Dermis microvascular lymphatic vessel endothelial cell (primary cell): ENCODE measurements at regions not wholly inside any gene's neighbourhood (a gene's known extent, or its start where the extent isn't known, plus 50 kb on each side); places are given as distances from the start of the nearest gene placed in this dataset.
"Not testable (repeated sequence)": the region's sequence is repeated elsewhere in the genome, so short reads cannot be mapped to it uniquely, and the experiment has no call there.

Experiments
- DNase-seq, 2 donors: peaks; one replicate each; pipeline versions ENCODE4 v3.0.0 to v3.0.0-alpha.2; 2010; ENCODE audit warnings: low read depth in 2 of 2

DNA sequence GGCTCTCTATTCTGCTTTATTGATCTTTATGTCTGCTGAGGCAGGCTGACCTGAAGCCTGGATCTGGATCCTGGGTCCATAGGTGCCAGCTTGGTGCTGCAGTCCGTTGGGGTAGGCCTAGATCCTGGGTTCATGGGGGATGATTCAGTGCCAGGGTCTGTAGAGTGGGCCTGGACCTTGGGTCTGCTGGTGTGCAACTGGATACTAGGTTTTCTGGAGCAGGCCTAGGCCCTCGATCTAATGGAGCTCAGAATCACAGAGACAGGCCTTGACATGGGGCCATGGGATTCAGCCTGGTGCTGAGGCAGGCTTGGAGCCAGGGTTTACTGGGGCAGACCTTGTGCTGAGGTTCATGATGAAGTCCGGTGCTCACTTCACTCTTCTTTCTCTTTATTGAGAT is 358.6 kb downstream of the TEX13C start:
- no peak for DNase-seq

DNA sequence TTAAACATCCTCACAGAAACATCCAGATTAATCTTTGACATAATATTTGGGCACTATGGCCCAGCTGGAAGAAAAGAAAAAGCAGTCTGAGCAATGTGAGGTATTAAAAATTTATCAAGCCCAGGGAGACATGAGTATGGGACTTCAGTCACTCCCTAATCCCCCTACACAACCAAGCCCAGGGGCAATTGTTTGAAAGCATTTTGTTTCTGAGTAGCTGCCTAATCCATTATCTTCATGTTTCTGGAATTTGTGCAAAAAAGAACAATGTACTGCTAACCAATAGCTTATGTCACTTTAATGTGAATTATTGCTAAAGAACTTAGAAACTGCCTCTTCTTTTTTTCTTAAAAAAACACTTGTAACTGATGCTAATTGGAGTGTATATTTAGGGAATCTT is 360.7 kb downstream of the TEX13C start:
- DNase-seq, result no peak

DNA sequence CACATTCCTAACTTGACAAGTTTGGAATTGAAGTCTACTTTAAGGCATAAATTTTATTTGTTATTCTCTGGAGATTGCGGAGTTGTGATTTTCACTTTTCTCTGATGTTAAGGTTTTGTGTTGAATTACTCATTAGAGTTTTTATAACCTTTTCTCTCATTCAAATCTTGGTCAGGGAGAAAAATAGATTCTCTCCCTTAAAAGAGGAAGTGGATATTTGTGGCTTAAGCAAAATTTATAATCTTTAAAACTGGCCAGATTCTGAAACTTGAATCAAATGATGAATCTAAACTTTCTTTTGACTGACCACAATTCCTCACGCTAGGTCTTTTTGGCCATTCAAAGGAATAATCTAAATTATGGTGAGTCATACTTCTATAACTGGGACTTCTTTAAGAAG is 361.4 kb downstream of the TEX13C start:
- no peak for DNase-seq

DNA sequence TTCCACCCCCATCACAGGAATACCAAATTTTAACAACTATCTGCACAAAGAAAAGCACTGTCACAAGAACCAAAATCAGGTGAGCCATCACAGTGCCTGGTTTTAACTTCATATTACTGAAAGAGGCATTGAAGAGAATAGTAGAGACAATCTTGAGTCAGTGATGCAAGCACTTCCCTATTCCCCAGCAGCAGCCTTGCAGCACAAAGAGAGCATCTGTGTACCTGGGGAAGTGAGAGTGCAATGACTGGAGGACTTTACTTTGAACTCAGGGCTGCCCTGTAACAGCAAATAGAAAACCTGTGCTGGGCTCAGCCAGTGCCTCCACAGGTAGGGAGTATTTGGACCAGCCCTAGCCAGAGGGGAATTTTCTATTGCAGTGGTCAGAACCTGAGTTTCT is 361.8 kb downstream of the TEX13C start:
- no peak for DNase-seq

DNA sequence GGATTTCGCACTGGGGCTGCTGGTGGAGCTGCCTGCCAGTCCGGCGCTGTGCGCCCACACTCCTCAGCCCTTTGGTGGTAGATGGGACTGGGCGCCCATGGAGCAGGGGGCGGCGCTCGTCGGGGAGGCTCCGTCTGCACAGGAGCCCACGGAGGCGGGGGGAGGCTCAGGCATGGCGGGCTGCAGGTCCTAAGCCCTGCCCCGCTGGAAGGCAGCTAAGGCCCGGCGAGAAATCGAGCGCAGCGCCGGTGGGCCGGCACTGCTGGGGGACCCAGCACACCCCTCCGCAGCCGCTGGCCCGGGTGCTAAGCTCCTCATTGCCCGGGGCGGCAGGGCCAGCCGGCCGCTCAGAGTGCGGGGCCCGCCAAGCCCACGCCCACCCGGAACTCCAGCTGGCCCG is 370.9 kb downstream of the TEX13C start:
- DNase-seq, result not testable (repeated sequence)

DNA sequence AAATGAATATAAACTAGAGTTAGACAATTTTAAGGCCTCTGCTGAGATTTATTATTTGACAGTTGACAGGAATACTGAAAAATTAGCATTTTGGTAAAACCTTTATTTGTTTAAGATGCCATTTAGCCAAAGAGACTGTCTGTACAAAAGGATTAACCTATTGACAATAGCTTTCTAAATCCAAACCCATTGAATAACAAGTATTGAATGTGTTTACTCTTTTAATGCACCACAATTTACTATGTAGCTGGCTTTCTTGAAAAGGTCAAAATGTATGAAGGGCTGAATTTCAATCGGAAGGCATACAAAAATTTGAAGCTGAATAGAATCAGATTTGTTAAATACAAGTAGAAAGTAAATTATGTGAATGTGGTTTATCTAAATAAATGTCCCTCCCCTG is 374.5 kb downstream of the TEX13C start:
- no peak for DNase-seq

DNA sequence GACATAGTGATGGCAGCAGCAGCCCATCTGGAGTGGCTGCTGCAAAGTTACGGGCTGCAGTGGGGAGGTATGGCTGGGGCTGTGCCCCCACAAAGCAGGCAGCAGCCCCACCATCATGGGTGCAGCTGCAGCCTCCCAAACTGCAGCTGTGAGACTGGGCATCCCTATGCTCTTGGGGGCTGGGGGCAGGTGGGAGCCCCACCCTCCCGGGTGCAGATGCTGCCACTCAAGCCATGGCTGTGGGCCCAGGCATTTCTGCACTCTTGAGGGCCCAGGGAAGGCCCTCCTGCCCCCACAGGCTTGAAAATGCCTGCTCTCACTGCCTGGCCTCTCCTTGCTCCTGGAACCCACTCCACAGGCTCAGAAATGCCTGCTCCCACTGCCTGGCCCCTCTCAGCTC is 389.4 kb downstream of the TEX13C start:
- DNase-seq, result no peak

DNA sequence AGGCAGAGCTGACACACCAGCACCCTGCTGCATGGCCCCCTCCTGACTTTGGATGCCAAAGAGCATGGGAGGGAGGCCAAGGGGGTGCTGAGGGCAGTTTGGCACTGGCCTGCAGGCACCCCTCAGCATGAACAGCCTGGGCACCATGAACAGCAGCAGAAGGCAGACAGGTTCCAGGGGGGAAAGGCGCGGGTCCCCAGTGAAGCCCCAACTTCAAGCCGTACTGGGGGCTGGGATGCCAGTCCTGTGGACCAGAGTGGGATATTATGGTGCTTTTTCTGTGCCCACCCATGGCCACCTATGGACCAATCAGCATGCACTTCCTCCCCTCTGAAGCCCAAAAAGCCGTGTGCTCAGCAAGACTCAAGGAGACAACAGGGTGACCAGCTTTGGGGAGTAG is 389.9 kb downstream of the TEX13C start:
- no peak for DNase-seq

DNA sequence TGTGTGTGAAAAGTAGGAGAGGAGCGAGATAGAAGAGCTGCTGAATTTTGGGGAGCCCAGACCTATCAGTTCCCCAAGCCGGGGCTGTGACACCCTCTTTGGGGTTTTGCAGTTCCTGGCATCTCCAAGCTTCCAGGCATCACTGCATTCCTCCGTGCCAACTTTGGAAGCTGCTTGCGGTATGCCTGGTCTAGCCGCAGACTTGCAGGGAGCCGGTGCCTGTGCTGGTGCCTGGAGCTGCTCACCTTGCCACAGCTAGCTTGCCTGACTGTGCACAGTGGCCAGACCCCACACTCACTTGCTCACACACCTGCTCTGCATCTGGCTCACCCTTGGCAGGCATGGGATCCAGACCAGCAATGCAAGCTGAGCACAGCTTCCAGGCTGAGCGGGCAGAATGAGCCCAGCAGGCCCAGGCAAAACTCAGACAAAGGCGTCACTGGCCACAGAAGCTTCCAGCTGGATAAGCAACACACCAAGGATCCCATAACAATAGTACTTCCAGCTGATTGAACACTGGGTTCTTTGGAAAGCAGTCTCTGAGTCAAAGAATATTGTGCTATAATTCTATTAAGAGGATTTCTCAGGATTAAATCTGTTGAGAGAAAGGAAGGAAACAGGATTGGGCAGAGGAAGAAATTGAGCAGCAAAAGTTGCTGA is 390.9 kb downstream of the TEX13C start:
- no peak for DNase-seq

DNA sequence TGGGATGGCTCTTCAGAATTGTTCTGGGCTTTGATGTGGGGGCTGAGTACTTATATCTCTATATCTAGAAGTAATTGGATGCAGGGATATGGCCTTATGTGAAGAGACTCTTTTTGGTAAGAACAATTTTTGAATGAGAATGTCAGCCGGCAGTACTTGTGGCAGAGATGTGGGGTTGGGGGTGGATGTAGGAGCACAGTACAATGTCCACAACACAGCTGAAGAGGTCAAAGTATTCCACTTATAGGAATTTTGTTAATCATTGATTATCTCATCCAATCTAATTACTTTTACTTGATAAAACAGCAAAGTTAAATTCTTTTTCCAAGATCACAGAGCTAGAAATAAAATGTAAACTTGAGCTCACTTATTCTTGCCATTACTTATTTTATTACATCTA is 391.4 kb downstream of the TEX13C start:
- DNase-seq, result no peak

DNA sequence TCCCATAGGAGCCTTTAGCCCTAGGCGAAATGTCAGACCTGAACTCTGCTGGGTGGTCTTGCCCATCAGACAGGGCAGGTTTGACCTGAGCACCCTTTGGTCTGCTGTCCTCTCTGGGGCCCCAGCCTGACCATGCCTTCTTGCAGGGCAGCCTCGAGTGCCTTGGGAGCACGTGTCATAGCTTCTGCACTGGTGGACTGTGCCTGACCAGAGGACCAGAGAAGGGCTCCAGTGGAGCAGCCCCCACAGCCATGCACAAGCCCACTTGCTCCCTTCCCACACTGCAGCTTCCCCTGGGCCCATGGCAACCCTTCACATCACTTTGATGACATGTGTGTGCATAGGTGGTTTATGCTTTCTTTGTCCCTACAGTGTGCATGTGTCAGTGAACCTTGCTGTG is 394.0 kb downstream of the TEX13C start:
- DNase-seq, result no peak

DNA sequence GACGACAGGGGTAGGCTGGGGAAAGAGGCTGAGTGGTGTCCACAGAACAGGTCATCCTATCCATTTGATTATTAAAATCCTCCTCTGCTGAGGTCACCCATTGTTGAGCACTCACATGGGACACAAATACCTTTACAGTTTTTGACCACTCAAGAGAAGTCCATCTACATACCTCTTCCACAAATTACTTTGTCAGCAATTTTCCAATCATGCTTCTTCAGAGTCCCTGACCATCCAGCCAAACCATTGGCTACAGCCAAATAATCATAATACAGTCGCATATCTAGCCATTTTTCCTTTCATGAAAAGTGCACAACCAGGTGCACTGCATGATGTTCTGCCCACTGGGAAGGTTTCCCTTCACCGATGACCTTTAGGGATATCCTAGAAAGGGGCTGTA is 407.4 kb downstream of the TEX13C start:
- DNase-seq, result no peak

DNA sequence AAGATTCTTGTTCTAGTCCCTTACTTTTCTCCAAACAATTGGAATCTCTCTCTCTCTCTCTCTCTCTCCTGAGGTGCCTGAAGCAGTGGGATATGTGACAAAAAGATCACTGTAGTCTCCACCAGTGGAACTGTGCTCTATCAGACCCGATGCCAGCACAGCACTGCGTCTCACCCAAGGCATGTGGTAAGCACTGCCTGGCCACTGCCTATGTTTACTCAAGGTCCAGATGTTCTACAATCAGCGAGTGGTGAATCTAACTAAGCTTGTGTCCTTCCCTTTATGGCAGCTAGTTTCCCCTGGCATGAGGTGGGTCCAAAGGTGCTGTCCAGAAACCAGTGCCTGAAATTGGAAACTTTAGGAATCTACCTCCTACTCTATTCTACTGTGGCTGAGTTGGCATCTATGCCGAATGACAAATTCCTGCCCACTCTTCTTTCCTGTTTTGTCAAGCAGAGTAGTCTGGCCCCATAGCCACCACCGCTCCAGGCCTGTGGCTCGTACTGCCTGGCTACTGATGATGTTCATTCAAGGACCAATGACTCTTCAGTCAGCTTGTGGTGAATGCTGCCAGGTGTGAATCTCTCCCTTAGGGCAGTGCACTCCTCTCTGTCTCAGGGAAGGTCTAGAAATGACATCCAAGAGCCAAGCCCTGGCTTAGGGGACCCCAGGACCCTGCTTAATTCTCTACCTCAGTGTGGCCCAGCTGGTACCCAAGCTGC is 416.5 kb downstream of the TEX13C start:
- DNase-seq, result no peak

DNA sequence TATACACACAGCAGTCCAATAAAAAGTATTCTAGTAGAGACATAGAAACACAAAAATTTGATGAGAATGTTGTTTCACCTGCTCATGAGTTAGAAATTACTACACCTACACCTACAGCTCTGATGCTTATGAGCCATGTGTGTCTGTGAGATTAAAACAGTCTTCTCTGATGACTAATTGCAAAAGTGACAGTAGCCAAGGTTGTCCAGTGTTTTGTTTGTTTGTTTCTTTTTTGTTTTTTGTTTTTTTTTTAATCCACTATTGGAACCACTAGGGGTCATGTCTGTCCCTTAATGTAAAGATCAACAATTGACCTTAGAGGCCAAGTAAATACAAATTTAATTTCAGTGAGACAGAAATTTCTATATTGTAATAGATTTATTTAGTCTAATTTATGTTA is 423.1 kb downstream of the TEX13C start:
- no peak for DNase-seq

DNA sequence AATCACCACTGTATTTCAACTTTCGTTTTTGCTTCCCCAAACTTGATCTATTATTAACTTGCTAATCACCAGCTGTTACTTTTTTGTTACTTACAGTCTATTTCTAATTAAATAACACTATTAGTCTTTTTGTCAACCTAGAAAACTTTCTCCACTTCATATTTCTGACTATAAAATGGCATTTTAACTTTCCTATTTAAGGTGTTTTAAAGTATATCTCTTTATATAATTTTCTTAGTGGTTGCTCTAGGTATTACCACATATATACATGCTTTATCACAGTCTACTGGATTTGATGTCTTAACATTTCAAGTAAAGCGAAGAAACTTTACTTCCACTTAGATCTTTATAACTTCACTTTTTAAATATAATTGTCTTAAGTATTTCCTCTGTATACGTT is 421.2 kb downstream of the DCAF12L2 start:
- DNase-seq, result no peak

DNA sequence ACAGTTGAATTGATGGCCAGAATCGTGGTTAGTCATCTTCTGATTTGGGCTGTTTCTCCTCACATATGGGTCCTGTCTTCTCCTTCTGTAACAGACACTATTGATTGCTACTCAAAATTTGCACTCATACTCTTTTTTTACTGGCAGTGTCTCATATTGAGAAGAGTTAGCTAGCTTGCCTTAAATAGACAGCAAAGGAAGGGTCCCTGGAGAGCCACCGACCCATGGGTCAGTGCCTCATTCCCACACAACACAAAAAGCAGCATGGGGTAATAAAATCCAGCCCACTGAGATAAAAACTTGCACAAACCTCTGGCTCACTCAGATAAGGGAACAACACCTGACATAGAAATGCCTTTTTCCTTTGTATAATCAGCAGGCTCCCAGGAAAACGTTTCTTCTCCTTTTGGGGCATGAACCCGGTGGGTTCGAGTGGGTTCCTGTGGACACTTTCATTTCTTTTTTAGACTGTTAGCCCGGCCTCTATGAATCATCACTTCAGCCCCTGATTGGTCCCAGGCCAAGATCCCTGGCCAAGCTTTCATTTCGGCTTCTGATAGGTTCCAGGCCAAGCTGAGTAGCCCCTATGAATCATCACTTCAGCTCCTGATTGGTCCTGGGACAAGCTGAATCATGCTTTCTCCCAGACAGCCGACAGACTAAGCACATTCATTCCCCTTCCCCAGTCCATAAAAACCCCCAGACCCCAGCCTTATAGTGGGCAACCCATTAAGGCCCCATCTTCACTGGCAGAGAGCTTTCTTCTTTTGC is 408.1 kb downstream of the DCAF12L2 start:
- DNase-seq, result no peak

DNA sequence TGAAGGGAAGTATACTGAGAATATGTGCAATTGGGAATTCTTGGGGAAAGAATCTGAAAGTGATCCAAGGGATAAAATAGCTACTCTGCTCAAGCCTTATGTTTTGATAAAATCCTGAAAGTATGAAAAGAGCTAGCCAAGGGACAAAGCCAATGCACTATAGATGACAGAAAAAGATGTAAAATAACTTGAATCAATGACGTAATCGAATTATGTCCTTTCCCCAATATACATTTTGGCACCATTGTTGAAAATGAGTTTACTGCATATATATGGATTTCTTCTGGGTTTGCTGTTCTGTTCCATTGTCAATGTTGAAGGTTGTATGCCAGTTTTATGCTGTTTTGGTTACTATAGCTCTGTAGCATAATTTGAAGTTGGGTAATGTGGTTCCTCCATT is 407.3 kb downstream of the DCAF12L2 start:
- no peak for DNase-seq

DNA sequence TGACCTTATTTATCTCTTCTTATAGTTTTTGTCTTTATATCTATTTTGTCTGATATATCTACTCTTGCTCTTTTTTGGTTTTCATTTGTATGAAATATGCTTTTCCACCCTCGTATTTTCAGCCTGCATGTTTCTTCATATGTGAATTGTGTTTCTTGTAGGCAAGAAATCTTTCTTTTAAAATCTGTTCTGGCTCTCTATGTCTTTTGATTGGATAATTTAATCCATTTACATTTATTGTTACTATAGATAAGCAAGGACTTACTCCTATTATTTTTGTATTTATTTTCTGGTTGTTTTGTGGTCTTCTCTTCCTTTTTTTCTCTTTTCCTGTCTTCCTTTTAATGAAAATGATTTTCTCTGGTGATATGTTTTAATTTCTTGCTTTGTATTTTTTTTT is 403.1 kb downstream of the DCAF12L2 start:
- no peak for DNase-seq

DNA sequence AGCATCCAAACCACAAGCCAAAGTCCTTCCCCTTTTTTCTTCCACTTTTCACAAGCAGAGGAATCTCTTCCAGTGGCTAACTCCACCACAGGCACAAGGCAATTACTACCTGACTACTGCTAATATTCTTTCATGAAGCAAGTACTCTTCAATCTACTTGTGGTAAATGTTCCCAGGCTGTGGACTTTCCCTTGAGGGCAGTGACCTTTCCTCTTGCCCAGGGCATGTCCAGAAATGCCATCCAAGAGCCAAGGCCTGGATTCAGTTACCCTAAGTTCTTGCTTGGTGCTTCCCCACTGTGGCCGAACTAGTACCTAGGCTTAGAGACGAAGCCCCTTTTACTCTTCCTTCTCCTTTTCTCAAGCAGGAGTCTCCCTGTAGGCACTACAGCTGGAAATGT is 400.7 kb downstream of the DCAF12L2 start:
- no peak for DNase-seq

DNA sequence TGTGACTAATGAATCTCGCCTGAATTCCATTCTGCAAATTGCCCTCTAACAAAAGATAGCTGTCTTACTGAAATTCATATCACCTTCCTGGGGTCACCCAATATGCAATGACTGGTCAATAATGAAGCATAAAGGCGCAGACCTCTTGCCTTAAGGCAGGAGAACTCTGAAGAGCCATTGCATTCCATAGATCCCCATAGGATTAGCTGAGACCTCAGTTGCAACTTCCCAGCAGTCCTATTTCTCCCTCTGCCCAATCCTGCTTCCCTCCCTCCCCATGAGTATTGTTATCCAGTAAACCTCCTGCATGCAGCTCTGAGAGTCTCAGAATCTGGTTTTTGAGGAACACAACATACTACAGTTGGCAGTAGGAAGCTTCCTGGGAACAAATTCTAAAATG is 396.5 kb downstream of the DCAF12L2 start:
- DNase-seq, result no peak

DNA sequence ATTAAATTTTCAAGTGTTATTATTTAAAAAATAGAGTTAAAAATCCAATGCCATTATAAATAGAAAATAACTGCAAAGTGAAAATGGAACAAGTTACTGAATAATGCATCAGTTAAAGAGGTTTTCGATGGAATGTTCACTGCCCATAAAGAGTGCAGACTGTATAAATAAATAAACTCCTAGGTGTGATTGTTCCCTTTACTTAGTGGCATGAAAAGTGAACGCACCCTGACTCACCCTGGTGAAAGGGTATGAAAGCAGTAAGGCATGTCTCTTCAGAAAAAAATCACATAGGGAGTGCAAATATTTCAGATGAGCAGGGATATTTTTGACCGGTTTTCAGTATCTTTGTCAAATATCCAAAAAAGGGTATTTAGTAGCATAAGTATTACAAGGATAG is 387.8 kb downstream of the DCAF12L2 start:
- DNase-seq, result no peak

DNA sequence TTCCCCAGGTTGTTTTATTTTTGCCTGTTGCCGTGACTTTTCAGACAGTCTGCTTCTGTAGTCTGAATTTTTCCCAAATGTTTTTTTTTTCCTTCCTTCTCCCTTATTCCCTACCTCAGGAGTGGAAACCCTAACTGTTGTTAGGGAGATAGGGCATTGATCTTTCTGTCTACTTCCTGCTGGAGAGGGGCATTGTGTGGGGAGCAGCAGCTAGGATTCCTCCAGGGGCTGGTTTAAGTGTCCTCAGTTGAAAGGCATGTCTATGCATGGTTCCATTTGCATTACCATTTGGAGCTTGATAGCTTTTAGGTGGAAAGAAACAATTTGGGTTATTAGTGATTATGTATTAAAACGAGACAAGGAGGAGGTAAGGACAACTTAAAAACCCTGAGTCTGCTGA is 383.9 kb downstream of the DCAF12L2 start:
- DNase-seq, result no peak

DNA sequence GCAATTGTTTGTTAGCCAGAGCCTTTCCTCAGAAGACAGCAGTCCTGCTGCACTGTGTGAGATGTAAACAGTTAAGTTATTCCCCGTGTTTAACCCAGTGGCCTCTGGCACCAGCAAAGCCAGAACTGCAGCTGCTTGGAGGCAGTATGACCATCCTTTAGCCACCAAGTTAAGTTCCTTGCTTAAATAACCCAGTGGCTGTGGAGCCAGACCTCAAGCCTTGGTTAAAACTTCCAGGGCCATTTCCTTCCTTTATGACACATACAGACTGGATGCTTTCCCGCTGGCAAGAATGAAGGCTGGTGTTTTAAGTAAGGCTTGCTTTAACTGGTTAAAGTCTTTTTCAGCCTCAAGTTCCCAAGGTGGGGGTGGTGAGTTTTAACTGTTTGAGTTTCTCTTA is 379.8 kb downstream of the DCAF12L2 start:
- no peak for DNase-seq
